HG02571 (cell line): ENCODE measurements at regions not wholly inside any gene's neighbourhood (a gene's known extent, or its start where the extent isn't known, plus 50 kb on each side); places are given as distances from the start of the nearest gene placed in this dataset.

Source experiments
- ATAC-seq: cut with Tn5 transposase; IDR thresholded peaks from one replicate; pipeline ENCODE4 v1.9.1; 2021; ENCODE audit warnings: mild to moderate bottlenecking, moderate library complexity; ENCODE audit not compliant: unreplicated experiment

- no peak for ATAC-seq
Observed at GRCh38 chr5:92599217-92599810, 981.7 kb downstream of the NR2F1-AS1 start.

GRCh38 chr5:92594031-92594430 lies 987.0 kb downstream of the NR2F1-AS1 start:
- ATAC-seq: no peak

GRCh38 chr5:92588876-92589275 lies 992.1 kb downstream of the NR2F1-AS1 start:
- no peak for ATAC-seq

- no peak for ATAC-seq
Observed at GRCh38 chr5:92581690-92582089, 999.3 kb downstream of the NR2F1-AS1 start.

- no peak for ATAC-seq
Observed at GRCh38 chr5:92581249-92581648, 999.8 kb downstream of the NR2F1-AS1 start.

GRCh38 chr5:92580814-92581213 lies 1000.2 kb downstream of the NR2F1-AS1 start:
- no peak for ATAC-seq

- no peak for ATAC-seq
Observed at GRCh38 chr5:92574023-92574422, 1007.0 kb downstream of the NR2F1-AS1 start.

- no peak for ATAC-seq
Observed at GRCh38 chr5:92568522-92568921, 1012.5 kb downstream of the NR2F1-AS1 start.

GRCh38 chr5:92567831-92568450 lies 1013.1 kb downstream of the NR2F1-AS1 start:
- ATAC-seq: no peak

- ATAC-seq: no peak
Observed at GRCh38 chr5:92566113-92566786, 1014.8 kb downstream of the NR2F1-AS1 start.

GRCh38 chr5:92565673-92566072 lies 1015.3 kb downstream of the NR2F1-AS1 start:
- ATAC-seq: no peak

GRCh38 chr5:92562065-92562464 lies 1019.0 kb downstream of the NR2F1-AS1 start:
- no peak for ATAC-seq

GRCh38 chr5:92561411-92561959 lies 1019.5 kb downstream of the NR2F1-AS1 start:
- no peak for ATAC-seq

- no peak for ATAC-seq
Observed at GRCh38 chr5:92560698-92561401, 1020.2 kb downstream of the NR2F1-AS1 start.

GRCh38 chr5:92559781-92560180 lies 1021.2 kb downstream of the NR2F1-AS1 start:
- ATAC-seq: no peak

GRCh38 chr5:92559331-92559730 lies 1021.7 kb downstream of the NR2F1-AS1 start:
- no peak for ATAC-seq

- ATAC-seq: no peak
Observed at GRCh38 chr5:92556747-92557146, 1024.3 kb downstream of the NR2F1-AS1 start.

GRCh38 chr5:92554447-92555085 lies 1026.5 kb downstream of the NR2F1-AS1 start:
- no peak for ATAC-seq

GRCh38 chr5:92553326-92553725 lies 1027.7 kb downstream of the NR2F1-AS1 start:
- ATAC-seq: no peak

GRCh38 chr5:92552206-92553160 lies 1028.5 kb downstream of the NR2F1-AS1 start:
- ATAC-seq: no peak
